Hindlimb muscle (tissue), 1 donor: ENCODE measurements at regions not wholly inside any gene's neighbourhood (a gene's known extent, or its start where the extent isn't known, plus 50 kb on each side); places are given as distances from the start of the nearest gene placed in this dataset.

Experiments used
- DNase-seq: peaks from one replicate; pipeline ENCODE4 v3.0.0-alpha.2; 2013

- no peak for DNase-seq
Measured at GRCh38 chr1:60577029-60577428, 503.5 kb upstream of the C1orf87 start.

- DNase-seq: no peak
Measured at GRCh38 chr1:60575326-60575977, 501.9 kb upstream of the C1orf87 start.

GRCh38 chr1:60573726-60574409, 500.3 kb upstream of the C1orf87 start:
- DNase-seq: no peak

- no peak for DNase-seq
Measured at GRCh38 chr1:60573121-60573520, 499.6 kb upstream of the C1orf87 start.

DNA sequence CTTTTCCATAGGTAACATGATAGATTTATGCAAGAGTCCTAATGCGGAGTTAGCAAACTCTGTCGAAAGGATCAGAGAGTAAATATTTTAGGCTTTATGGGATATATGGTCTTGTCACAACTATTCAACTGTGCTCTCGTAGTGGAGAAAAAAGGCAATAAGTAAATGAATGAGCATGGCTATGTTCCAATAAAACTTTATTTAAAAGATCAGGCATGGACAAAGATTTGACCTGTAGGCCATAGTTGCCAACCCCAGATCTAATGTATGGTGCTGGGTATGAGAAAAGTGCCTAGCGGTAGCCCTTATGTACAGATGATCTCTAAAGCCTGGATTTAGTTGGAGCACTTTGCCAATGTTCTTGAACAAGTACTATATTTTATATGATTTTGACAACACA, 498.8 kb upstream of the C1orf87 start:
- no peak for DNase-seq

DNA sequence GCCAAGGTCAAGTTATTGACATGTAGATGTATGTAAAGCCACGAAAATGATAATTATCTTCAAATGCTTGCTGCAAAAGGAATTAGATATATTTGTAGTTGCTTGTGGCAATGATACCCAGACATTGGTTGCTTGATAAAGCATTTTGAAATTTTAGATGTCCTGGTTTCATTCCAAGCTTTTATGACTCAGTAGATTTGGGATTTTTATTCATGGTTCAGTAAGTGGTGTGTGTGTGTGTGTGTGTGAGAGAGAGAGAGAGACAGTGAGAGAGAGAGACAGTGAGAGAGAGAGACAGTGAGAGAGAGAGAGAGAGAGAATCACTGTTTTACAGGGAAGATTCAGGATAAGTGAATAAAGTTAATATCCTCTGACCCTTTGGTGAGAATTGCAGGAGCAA, 498.2 kb upstream of the C1orf87 start:
- DNase-seq: no peak

- DNase-seq: no peak
Measured at GRCh38 chr1:60569189-60569588, 495.6 kb upstream of the C1orf87 start.

DNA sequence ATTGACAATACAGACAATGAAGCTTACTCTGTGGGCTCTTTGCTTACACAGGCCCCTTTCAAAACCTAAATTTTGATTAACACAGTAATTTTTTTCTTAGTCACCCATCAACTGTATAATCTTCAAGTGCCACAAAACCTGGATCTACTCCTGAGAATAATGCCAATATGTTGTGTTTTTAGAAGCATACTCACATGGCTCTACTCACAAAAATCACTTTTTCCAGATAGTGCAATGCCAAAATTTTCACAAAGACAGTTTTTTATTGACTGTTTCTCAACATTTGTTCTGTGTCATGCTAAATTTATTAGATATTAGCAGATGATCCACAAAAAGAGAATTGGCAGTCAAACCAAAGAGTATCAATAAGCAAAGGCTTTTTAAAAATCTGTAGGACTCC, 493.7 kb upstream of the C1orf87 start:
- DNase-seq: no peak

- peak; percentile 78 for DNase-seq
Measured at GRCh38 chr1:60564916-60565750, 491.6 kb upstream of the C1orf87 start.

- peak; percentile 54 for DNase-seq
Measured at GRCh38 chr1:60563777-60564535, 490.4 kb upstream of the C1orf87 start.

DNA sequence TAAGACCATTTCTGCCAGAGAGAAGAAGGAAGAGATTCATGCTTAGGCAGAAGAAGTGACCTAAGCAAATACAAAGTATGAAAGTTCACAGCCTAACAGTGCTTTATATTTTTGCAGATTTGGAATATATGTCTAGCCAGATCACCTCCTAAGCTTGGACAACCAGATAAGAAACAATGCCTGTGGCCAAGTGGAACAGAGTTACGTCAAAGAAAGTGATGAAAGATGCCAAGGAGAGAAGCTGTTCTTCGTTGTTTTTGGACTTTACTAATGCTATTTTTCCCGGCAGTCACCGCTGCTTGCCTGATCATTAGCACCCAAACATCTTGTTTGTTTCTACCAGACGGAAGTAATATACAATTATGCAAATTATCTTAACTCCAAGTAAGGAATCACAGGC, 489.2 kb upstream of the C1orf87 start:
- no peak for DNase-seq

DNA sequence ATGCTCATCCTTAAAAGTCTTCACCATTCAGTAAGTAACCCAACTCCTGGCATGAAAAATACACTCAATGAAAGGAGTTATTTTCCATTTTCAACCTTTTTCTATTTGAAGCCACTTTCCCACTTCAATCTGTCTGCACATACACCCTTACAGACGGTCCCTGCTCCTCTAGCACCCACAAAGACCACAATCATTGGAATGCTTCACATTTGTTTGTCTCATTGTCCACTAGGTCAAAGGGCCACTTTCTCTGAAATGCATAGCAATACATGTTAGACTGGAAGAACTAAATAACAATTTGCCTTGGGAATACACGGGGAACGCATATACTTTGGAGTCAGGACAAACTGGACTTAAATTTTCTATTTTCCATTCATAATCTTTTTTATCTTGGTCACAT, 487.1 kb upstream of the C1orf87 start:
- DNase-seq: no peak

- no peak for DNase-seq
Measured at GRCh38 chr1:60558236-60558635, 484.7 kb upstream of the C1orf87 start.

- DNase-seq: no peak
Measured at GRCh38 chr1:60553730-60554129, 480.2 kb upstream of the C1orf87 start.

- DNase-seq: no peak
Measured at GRCh38 chr1:60547821-60548220, 474.3 kb upstream of the C1orf87 start.

GRCh38 chr1:60541831-60542532, 468.4 kb upstream of the C1orf87 start:
- DNase-seq: no peak

GRCh38 chr1:60540141-60540540, 466.6 kb upstream of the C1orf87 start:
- DNase-seq: no peak

GRCh38 chr1:60535713-60536112, 462.1 kb upstream of the C1orf87 start:
- DNase-seq: no peak

GRCh38 chr1:60527567-60527966, 454.0 kb upstream of the C1orf87 start:
- DNase-seq: no peak

DNA sequence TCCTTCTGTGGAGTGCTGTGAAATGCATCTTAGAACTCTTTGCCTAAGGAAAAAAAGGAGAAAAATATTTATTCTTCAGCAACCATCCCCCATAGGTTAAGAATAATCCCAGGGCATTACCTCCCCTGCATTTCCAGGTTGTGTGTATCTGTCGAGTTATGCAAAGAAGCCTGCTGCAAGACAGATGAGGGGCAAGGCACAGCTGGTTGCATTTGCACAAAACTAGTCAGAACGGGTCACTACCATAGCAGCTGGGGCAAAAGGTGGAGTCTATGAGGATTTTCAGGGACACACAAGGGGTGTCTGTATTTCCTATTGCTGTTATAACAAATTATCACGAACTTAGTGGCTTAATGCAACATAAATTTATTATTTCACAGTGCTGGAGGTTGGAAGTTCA, 443.4 kb upstream of the C1orf87 start:
- DNase-seq: no peak

DNA sequence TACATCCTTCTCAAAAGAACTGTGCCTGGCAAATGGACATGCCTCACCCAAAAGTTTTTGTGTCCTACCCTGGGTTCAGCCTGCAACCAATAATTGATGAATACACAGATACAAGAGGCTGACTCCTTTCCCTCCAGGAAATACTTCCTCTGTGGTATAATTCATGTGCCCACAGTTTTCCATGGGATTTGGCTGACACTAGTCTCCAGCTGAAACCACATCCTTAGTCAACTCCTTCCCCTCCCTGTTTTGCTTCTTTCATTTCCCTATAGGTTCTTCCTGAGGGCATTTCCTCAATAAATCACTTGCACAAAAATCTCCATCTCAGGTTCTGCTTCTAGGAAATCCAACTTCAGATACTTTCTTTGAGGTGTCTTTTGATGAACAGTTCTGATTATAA, 436.6 kb upstream of the C1orf87 start:
- DNase-seq: no peak

- peak; percentile 14 for DNase-seq
Measured at GRCh38 chr1:60504206-60504840, 430.8 kb upstream of the C1orf87 start.
